GM19438 (cell line): ENCODE measurements at regions not wholly inside any gene's neighbourhood (a gene's known extent, or its start where the extent isn't known, plus 50 kb on each side); places are given as distances from the start of the nearest gene placed in this dataset.

Experiments
- ATAC-seq: cut with Tn5 transposase; IDR thresholded peaks from one replicate; pipeline ENCODE4 v1.9.1; 2021; ENCODE audit warnings: low read depth; ENCODE audit not compliant: unreplicated experiment

DNA sequence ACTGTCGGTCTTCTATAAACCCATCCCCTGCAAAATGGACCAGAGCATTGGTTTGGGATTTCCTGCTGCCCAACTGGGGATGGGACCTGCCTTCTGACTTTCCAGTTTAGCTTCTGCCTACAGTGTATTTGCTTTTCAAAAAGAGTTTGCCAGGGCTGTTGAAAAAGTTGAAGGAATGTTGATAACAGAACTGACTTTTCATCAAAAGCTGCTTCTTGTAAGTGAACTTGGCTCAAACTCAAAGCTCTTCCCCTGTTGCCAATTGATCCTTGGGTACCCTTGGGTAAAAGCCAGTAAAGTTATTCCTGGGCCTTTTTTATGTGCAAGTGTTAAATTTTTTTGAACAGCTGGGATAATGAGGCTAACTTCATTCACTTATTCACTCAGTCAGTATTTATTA lies 142.9 kb upstream of the SLC30A5 start:
- no peak for ATAC-seq

DNA sequence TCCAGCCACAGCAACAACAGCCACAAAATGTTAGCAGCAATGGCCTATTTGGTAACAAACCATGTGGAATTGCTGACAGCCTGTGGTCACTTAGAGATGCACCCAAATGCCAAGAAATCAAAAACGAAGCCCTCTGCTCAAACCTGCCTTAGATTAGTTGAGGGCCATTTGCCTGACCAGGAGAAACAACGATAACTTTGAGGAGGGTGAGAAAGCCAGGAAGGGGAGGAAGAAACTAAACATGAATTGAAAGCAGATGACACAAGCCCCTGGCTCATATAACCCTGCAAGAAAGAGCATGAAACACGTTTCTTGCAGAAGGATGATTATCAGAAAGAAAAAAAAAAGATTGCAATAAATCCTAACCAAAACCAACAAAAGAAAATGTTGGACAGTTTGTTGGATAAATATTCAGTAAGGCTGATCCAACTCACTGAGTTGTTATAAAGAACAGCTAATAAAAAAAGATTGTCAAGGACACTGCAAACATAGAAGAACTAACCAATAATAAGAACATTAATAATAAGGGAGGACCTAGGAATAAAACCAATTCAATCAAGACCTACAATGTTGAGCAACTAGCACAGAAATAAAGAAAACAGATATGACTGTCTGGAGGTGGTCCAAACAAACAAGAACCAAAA lies 140.5 kb upstream of the SLC30A5 start:
- ATAC-seq: no peak

DNA sequence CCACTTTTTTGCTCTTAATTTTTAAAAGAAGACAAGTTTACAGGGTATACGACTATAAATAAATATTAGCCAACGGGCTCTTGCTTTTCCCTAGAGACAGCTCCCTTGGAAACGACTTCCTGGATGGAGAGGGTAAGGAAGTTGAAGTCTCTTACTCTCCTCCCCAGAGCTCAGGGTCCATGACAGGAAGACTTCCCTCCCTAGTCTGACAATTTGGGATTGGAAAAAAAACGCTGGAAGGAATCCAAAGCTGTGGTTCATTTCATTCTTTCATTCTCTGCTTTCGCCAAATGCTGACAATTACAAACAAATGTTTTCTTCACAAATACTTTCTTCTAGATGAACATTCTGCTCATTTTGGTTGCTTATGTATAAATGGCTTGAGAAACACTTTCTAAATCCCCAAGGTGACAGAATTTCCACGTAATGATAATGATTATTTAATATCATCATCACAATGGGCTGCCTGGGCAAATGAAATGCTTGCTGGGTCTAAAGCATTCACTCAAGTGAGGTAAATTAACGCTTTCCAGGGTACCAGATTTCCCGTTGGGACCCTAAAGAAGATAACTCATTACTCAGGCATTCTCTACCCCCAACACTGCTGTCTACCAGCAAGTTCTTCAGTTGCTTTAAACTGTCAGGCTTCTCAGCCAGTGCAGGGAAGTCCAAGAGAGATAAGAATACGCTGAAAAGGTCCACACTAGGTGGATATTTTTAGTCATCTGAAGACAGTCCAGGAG lies 139.8 kb upstream of the SLC30A5 start:
- no peak for ATAC-seq

DNA sequence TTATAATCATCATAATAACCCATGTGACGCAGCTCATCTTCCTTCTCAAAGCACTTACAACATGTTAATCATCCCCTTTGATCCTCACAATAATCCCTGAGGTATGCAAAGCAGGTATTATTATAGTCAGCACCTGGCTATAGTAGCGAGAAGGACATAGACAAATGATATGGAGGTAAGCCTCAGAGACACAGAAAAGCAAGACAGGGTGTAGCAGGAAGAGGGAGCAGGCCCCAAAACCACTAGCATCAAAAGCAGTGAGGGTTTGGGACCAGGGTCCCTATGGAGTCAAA lies 139.2 kb upstream of the SLC30A5 start:
- ATAC-seq: no peak

DNA sequence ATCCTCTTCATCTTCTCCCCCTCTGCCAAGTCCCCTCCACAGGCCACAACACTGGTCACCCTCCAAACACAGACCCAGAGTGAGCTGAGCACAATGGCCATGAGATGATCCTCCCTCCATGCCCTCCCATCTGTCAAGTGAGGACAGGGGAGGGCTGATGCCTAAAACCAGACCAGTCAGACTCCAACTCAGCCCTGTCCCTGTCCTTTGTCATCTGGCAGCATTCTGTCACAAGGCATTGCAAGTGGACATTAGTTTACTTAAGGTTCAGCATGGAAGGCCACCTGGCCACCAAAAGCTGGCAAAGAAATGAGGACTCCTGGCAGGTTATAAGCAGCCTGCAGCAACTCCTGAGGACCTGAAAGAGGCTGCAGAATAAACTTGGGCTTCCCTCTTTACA lies 136.2 kb upstream of the SLC30A5 start:
- ATAC-seq: no peak

DNA sequence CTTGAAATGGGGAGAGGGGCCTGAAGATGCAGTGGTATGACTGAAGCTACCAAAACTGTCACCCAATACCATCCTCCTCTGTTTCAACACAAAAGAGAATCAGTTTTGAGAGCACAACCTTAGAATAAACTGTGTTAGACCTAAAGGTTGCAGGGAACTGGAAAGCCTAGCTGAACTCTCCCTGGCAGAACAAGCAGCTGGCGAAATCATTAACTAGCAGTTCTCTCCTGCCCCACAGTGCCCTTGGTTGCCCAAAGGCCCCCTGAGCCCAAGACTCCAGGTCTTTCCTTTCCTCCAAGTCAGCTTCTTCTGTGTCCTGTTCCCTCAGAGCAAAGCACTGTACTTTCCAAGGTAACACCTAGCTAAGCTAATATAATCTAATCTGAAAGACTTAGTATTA lies 135.4 kb upstream of the SLC30A5 start:
- ATAC-seq: no peak

DNA sequence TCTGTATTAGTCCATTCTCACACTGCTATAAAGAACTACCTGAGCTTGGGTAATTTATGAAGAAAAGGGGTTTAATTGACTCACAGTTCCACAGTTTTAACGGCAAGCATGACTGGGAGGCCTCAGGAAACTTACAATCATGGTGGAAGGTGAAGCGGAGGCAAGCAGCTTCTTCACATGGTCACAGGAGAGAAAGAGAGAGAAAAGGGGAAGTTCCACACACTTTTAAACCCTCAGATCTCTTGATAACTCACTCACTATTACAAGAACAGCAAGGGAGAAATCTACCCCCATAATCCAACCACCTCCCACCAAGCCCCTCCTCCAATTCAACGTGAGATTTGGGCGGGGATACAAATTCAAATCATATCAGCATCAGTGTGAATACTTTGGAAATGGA lies 133.4 kb upstream of the SLC30A5 start:
- ATAC-seq: no peak

DNA sequence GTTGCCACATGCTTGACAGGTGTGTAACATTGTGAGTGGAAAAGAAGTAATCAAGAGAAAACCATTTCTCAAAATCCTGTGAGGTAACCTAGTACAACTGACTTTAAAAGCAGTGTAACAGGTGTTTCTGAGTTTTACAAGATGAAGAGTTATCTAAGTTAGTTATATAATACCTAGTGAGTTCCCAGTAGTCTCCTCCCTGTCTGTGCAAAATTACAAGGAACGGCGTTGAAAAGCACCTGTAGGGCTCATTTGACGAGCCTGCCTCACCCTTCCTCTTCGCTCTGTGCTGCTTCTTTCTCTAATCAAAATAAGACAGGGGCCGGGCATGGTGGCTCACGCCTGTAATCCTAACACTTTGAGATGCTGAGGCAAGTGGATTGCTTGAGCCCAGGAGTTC lies 132.9 kb upstream of the SLC30A5 start:
- no peak for ATAC-seq

DNA sequence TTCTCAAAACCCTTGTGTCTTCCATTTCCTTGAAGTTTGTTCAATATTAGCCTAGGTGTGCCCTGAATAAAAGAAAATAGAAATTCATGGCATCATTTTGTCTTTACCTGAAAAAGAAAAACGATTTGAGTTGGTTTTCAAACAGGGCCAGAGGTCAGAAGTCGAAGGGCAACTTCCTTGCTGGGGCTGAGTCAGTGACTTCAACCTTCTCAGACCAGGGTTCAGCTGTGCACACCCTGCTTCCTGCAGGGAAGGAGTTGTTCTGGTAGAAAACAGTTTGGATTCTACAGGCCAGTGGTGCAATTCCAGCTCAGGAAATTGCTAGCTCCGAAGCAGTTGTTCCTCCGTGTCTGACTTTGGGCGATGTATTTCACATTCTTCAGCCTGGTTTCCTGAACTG lies 132.1 kb upstream of the SLC30A5 start:
- ATAC-seq: no peak

DNA sequence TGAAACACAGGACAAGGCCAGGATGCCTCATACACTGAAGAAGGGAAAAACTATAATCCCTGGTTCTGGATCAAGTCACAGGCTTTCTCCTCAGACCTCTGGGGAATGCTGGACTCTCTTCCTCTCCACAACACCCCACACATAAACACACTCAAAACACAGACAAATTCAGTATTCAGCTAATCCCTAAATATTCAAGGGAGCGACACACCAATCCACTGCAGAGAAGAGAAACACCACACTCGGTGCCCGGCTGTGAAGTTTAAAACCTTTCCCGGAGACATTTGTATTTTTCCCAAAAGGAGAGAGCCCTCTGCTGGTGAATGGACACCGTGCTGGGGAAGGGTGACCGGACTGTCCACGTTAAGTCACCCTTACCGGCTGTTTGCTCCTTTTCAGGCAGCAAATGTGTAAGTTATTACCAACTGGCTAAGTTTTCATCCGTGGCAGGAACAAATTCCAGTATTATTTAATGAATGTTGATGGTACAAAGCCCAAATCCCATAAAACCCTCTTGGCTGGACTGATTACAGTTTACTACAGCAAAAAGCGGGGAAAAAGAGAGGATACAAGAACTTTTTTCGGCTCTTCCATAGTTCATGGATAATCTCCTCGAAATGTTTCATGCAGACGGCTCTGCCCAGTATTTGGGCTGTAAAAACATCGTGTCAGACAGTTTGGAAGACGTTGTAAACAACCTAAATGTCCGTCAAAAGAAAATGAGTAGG lies 130.9 kb upstream of the SLC30A5 start:
- ATAC-seq: no peak

DNA sequence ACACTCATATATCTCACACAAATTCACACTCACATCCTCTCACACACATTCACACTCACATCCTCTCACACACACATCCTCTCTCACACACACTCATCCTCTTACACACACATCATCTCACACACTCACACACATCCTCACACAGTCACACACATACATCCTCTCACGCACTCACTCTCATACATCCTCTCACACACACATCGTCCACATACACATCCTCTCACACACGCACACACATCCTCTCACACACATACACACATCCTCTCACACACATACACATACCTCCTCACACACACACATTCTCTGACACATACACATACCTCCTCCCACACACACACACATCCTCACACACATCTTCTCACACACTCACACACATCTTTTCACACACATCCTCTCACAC lies 129.1 kb upstream of the SLC30A5 start:
- ATAC-seq: no peak

DNA sequence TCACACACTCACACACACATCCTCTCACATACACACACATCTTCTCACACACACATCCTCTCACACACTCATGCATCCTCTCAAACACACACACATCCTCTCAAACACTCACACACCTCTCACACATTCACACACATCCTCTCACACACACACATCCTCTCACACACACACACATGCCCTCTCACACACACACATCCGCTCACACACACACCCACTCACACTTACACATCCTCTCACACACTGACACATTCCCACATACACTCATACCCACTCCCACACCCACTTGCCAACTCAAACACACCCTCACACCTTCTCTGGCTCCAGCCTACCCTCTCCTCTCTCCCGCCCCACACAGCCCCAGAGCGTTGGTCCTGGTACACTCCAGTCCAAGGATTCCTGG lies 127.9 kb upstream of the SLC30A5 start:
- ATAC-seq: no peak

DNA sequence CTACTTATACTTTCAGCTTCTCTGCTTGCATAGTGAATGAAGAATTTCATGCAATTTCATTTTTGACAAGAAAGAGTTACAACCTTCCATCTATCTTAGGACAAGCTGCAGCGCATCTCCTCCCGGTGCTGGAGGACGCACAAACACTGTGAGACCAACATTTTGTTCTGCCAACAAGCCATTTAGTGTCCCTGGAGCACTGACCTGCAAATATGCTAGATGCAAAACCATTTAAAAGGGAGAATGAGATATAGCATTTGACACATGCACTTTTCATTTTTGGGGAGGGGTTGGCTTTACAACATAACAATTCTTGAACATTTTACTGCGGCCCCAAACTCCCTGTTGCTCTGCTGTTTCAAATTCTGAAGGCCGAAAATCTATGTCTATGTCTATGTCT lies 127.2 kb upstream of the SLC30A5 start:
- no peak for ATAC-seq

DNA sequence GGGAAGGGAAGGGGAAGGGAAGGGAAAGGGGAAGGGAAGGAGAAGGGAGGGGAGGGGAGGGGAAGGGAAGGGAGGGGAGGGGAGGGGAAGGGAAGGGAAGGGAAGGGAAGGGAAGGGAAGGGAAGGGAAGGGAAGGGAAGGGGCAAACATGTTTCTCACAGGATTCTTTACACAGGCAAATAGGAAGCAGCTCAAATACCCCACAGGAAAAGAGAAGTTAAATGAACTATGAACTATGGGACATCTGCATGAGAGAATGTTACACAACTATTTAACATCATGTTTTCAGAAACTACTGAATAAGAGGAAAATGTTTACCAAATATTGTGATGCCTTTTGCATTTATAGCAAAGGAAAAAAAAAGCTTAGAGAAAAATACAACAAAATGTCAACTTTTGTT lies 125.4 kb upstream of the SLC30A5 start:
- no peak for ATAC-seq

DNA sequence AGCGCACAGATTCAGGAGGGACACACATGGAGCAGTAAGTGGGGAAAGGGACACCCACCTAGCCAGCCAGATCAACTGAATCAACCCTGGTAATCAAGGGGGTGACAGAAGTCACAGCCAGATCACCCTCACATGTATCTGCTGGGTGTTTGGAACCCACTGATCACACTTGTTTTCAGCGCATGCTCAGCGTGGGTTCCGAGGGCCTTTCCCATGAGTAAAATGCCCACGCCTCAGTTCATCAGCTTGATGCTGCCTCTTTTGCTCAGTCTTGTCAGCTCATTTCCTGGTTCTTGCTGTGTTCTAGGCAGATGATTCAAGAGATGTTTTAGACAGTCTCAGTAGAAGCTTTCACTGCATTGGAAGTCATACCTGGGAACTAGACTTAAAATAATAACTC lies 123.2 kb upstream of the SLC30A5 start:
- no peak for ATAC-seq

DNA sequence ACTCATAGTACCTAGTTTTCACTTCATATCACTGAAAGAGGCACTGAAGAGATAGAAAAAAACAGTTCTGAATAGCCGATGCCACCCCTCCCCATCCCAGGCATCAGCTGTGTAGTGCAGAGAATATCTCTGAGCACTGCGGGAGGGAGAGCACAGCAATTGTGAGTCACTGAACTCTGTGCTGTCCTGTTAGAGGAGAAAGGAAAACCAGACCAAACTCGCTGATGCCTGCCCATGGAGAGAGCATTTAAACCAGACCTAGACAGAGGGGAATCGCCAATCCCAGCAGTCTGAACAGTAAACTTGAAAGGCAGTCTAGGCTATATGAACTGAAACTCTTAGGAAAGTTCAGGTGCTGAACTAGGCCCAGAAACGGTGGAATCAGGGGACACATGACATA lies 120.1 kb upstream of the SLC30A5 start:
- no peak for ATAC-seq

DNA sequence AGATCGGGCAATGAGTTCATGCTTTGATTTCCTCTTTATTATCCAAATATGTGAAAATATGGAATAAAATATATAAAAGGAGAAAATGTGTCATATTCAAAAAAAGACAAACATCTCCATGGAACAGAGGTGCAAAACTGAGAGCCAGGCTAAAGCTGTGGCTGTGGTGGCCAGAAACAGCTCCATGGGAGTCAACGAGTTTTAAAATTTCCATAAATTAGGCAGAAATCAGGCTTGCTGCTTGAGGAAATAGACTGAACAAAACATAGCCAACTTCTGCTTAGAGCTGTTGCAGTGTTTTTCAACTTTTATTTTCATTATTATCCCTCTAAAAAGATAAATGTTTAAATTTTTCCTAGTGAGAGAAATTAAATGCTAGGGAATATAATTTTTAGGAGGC lies 110.8 kb upstream of the SLC30A5 start:
- ATAC-seq: no peak

DNA sequence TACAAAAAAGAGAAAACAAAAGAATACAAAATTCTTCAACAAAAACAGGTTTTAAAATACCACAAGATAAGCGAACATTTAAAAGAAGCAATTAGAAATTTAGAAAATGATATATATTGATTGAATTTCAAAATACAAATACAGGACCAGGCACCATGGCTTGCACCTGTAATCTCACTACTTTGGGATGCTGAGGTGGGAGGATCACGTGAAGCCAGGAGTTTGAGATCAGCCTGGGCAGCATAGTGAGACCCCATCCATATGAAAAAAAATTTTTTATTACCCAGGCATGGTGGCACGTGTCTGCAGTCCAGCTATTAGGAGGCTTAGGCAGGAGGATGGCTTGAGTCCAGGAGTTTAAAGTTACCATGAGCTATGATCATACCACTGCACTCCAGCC lies 109.9 kb upstream of the SLC30A5 start:
- ATAC-seq: no peak

DNA sequence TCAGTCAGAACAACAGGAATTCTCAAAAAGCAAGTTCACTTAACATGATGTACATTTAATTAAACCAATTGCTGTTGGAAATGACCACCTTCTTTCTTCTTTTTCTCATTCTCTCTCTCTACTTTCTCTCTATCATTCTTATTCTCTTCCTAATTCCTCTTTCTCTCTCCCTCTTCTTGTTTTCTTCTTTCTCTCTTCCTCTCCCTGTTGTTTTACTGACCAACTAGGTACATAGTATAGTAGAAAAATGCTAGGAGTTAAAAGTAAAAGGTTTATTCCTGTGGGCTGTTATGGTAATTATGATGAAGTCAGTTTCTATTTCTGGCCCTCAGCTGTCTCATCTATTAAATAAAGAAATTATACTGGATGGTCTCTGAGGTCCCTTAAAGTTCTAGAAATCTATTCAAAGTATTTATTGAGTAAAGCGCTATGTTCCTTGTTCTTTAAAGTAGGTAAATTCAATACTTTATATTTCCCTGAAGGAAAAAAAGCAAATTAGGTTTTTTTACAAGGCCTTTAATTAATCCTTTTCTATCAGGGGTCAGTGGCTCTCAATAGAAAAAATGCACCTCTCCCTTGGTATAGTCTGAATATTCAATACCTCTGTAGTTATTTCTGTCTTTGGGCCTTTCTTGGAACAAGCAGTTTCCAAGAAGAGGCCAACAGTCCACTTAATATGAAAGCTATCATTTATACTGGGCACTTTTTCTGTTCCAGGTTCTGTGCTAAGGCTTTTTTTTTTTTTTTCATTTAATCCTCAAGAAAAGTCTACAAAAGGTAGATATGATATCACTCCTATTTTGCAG lies 102.3 kb upstream of the SLC30A5 start:
- no peak for ATAC-seq

DNA sequence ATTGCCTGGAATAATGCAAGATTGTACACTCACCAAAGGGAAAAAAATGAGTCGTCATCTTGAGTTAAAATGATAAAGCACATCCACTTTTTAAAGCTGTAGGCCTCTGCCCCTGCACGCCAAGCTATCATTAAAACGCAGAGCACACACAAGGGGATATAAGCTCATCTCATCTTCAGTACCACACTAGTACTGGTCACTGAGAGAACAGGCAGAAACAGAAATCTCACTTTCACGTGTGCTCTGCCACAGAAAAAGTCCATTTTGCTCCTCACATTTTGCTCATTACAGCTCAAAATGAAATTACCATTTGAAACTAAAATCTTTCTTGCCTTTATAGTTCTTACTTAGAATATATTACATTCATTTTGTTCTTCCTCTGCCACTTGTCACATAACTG lies 99.2 kb upstream of the SLC30A5 start:
- ATAC-seq: peak; percentile 75

DNA sequence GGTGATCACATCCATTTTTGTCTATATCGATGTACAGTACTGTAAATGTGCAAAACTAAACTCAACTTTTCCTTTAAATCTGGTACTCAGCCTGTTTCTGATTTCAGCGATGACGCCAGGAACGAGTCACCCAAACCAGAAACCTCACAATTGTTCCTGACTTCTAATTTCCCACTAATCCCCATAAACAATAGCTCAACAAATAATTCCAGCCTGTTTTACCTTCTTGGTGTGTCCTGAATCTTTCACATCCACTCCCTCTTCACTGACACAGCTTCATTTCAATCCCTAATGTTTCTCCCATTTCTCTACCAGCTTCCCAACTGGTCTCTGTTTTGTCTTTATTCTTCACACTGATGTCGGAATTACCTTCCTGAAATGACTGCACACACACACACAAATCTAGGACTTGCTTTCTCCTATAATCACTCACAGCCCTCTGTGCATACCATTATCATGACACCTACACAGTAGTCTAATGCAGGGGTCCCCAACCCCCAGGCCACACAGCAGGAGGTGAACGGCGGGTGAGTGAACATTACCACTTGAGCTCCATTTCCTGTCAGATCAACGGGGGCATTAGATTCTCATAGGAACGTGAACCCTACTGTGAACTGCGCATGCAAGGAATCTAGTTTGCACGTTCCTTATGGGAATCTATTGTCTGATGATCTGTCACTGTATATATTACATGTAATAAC lies 97.8 kb upstream of the SLC30A5 start:
- ATAC-seq: no peak
